ENCODE measurements at regions not wholly inside any gene's neighbourhood (a gene's known extent, or its start where the extent isn't known, plus 50 kb on each side); places are given as distances from the start of the nearest gene placed in this dataset.
A peak's percentile ranks its signal among the peaks of the same experiment; 100 is the strongest.

DNA sequence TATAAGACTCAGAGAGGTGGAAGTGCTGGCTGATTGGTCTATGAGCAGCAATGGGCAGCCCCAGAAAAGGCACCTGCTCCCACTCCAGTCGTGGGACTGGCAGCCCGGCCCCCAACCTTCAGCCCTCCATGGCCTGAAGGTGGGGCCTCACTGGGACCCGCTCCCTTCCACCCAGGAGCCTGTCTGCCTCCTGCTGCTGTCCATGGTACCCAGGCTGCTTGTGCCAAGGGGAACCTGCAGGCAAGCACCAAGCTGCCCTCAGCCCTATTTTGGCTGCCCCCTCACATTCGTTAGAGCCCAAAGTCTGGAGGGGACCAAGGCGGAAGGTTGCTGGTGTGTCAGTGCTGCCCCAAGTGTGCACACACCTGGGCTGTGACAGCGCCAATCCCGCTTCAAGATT lies 2304.9 kb downstream of the PCDH9 start:
- Histone ChIP-seq H3K4me1 (ENCODE audit: control insufficient read depth, insufficient read depth, low read length) (peaks cover 11% of the 10 kb centered on the region), H3K36me3 (ENCODE audit: insufficient read depth, low read length) (no peaks in the 10 kb centered on the region), H3K4me3 (ENCODE audit: low read length) (no peak overlapping the region), H3K4me2 (ENCODE audit: low read length) (no peak overlapping the region), H3K9me3 (replicated peaks; ENCODE audit: low read length) (no peaks in the 10 kb centered on the region), H3K27me3 (ENCODE audit: control insufficient read depth, insufficient read depth, low read length) (no peaks in the 10 kb centered on the region), H3K9ac (ENCODE audit: low read depth, low read length) (no peak overlapping the region)

- Histone ChIP-seq H3K9ac (ENCODE audit: low read depth, low read length) (no peak overlapping the region), H3K4me1 (ENCODE audit: control insufficient read depth, insufficient read depth, low read length) (peaks cover 9% of the 10 kb centered on the region), H3K36me3 (ENCODE audit: insufficient read depth, low read length) (no peaks in the 10 kb centered on the region), H3K4me2 (ENCODE audit: low read length) (no peak overlapping the region), H3K27me3 (ENCODE audit: control insufficient read depth, insufficient read depth, low read length) (no peaks in the 10 kb centered on the region), H3K9me3 (replicated peaks; ENCODE audit: low read length) (no peaks in the 10 kb centered on the region), H3K4me3 (ENCODE audit: low read length) (no peak overlapping the region)
These were observed 2305.7 kb downstream of the PCDH9 start for GRCh38 chr13:64924401-64924800.

- Histone ChIP-seq H3K4me2 (ENCODE audit: low read length) (no peak overlapping the region), H3K4me1 (ENCODE audit: control insufficient read depth, insufficient read depth, low read length) (no peaks in the 10 kb centered on the region), H3K4me3 (ENCODE audit: low read length) (no peak overlapping the region), H3K27me3 (ENCODE audit: control insufficient read depth, insufficient read depth, low read length) (no peaks in the 10 kb centered on the region), H3K9me3 (replicated peaks; ENCODE audit: low read length) (no peaks in the 10 kb centered on the region), H3K36me3 (ENCODE audit: insufficient read depth, low read length) (no peaks in the 10 kb centered on the region), H3K9ac (ENCODE audit: low read depth, low read length) (no peak overlapping the region)
These were observed 2312.6 kb downstream of the PCDH9 start for GRCh38 chr13:64917566-64917965.

DNA sequence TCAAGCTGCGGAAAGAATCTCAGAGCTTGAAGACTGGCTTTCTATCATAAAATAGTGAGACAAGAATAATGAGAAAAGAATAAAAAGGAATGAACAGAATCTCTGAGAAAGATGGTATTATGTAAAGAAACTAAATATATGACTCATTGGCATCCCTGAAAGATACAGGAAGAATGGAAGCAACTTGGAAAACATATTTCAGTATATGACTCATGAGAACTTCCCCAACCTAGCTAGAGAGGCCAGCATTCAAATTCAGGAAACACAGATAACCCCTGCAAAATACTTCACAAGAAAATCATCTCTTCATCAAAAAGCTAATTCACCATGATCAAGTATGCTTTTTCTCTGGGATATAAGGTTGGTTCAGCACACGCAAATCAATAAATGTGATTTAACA lies 2318.0 kb downstream of the PCDH9 start:
- peak overlapping the region; percentile 33 for H3K4me2 ChIP-seq (ENCODE audit: low read length)
- no peaks in the 10 kb centered on the region for H3K36me3 ChIP-seq (ENCODE audit: insufficient read depth, low read length)
- H3K27me3 ChIP-seq (ENCODE audit: control insufficient read depth, insufficient read depth, low read length), result no peaks in the 10 kb centered on the region
- peaks cover 10% of the 10 kb centered on the region for H3K4me1 ChIP-seq (ENCODE audit: control insufficient read depth, insufficient read depth, low read length)
- no peak overlapping the region for H3K9ac ChIP-seq (ENCODE audit: low read depth, low read length)
- H3K9me3 ChIP-seq (replicated peaks; ENCODE audit: low read length), result no peaks in the 10 kb centered on the region
- no peak overlapping the region for H3K4me3 ChIP-seq (ENCODE audit: low read length)

DNA sequence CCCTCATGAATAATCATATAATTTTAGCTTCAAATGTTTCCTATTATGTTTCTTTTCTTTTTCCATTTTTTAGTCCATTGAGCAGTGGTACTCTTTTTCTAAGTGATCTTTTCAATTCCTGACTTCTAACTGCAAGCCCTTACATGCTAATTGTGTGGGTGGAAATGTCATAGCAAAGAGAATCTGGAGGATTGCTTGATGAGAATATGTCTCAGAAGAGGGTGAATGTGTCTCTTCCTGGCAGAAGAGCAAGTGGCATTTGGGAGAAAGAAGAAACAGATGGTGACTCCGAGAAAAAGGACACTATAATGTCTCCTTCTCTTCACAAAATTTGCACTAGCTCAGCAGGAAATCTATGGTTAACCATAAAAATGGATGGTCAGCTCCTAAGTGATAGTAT lies 2320.0 kb downstream of the PCDH9 start:
- Histone ChIP-seq H3K4me3 (ENCODE audit: low read length) (no peak overlapping the region), H3K9ac (ENCODE audit: low read depth, low read length) (no peak overlapping the region)

GRCh38 chr13:64909184-64909583 lies 2321.0 kb downstream of the PCDH9 start:
- Histone ChIP-seq H3K4me1 (ENCODE audit: control insufficient read depth, insufficient read depth, low read length) (peaks cover 10% of the 10 kb centered on the region), H3K27me3 (ENCODE audit: control insufficient read depth, insufficient read depth, low read length) (no peaks in the 10 kb centered on the region), H3K4me3 (ENCODE audit: low read length) (no peak overlapping the region), H3K9me3 (replicated peaks; ENCODE audit: low read length) (no peaks in the 10 kb centered on the region), H3K9ac (ENCODE audit: low read depth, low read length) (no peak overlapping the region), H3K36me3 (ENCODE audit: insufficient read depth, low read length) (no peaks in the 10 kb centered on the region), H3K4me2 (ENCODE audit: low read length) (no peak overlapping the region)

More for the DNA sequence above, 2320.0 kb downstream of the PCDH9 start:
- Histone ChIP-seq H3K9me3 (replicated peaks; ENCODE audit: low read length) (no peaks in the 10 kb centered on the region), H3K36me3 (ENCODE audit: insufficient read depth, low read length) (no peaks in the 10 kb centered on the region), H3K27me3 (ENCODE audit: control insufficient read depth, insufficient read depth, low read length) (no peaks in the 10 kb centered on the region), H3K4me2 (ENCODE audit: low read length) (no peak overlapping the region), H3K4me1 (ENCODE audit: control insufficient read depth, insufficient read depth, low read length) (peaks cover 10% of the 10 kb centered on the region)

GRCh38 chr13:64900039-64900438 lies 2330.1 kb downstream of the PCDH9 start:
- H3K4me3 ChIP-seq (ENCODE audit: low read length), result no peak overlapping the region
- no peak overlapping the region for H3K9ac ChIP-seq (ENCODE audit: low read depth, low read length)
- H3K27me3 ChIP-seq (ENCODE audit: control insufficient read depth, insufficient read depth, low read length), result no peaks in the 10 kb centered on the region
- no peaks in the 10 kb centered on the region for H3K9me3 ChIP-seq (replicated peaks; ENCODE audit: low read length)
- H3K4me1 ChIP-seq (ENCODE audit: control insufficient read depth, insufficient read depth, low read length), result no peaks in the 10 kb centered on the region
- H3K36me3 ChIP-seq (ENCODE audit: insufficient read depth, low read length), result no peaks in the 10 kb centered on the region
- H3K4me2 ChIP-seq (ENCODE audit: low read length), result no peak overlapping the region

DNA sequence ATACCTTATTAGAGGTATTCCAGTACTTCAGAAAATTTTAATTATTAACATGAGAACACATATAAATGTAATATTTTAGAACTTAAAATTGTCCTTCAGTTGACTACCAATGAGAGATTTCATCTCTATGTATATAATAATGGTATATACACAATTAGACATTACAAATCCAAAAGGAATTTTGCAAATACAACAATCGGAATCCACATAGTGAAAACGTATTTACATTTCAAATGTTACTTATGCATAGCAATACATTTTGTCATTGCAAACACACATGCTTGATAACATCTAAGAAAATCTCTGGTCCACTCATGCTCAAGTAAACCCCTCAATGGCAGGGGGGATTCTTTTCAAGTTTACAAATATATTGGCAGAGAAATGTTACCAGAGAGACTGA lies 2345.2 kb downstream of the PCDH9 start:
- H3K36me3 ChIP-seq (ENCODE audit: insufficient read depth, low read length), result no peaks in the 10 kb centered on the region
- H3K9ac ChIP-seq (ENCODE audit: low read depth, low read length), result no peak overlapping the region

GRCh38 chr13:64877176-64877575 lies 2353.0 kb downstream of the PCDH9 start:
- no peaks in the 10 kb centered on the region for H3K4me1 ChIP-seq (ENCODE audit: control insufficient read depth, insufficient read depth, low read length)

More for the DNA sequence above, 2345.2 kb downstream of the PCDH9 start:
- Histone ChIP-seq H3K27me3 (ENCODE audit: control insufficient read depth, insufficient read depth, low read length) (no peaks in the 10 kb centered on the region), H3K4me1 (ENCODE audit: control insufficient read depth, insufficient read depth, low read length) (no peaks in the 10 kb centered on the region), H3K9me3 (replicated peaks; ENCODE audit: low read length) (no peaks in the 10 kb centered on the region), H3K4me3 (ENCODE audit: low read length) (no peak overlapping the region), H3K4me2 (ENCODE audit: low read length) (no peak overlapping the region)

DNA sequence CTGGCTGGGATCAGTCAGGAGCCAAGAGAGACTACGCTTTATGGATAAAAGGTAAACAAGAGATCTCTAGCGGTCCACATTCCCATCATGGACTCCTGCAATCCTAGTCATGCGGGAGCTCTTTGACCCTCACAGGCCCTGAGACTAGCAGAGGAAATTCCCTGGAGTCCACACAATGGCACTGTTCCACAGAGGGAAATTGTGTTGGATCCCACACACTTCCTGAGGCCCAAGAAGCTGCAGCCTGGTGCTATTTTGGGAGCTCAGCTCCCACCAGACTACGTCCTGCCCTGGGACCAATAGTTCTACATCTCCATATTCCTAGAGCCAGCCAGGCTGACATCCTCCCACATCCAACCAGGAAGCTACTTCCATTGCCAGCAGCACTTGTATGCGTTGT lies 2358.4 kb downstream of the PCDH9 start:
- Histone ChIP-seq H3K4me2 (ENCODE audit: low read length) (no peak overlapping the region), H3K27me3 (ENCODE audit: control insufficient read depth, insufficient read depth, low read length) (no peaks in the 10 kb centered on the region), H3K4me1 (ENCODE audit: control insufficient read depth, insufficient read depth, low read length) (no peaks in the 10 kb centered on the region), H3K9me3 (replicated peaks; ENCODE audit: low read length) (no peaks in the 10 kb centered on the region), H3K36me3 (ENCODE audit: insufficient read depth, low read length) (no peaks in the 10 kb centered on the region), H3K9ac (ENCODE audit: low read depth, low read length) (no peak overlapping the region), H3K4me3 (ENCODE audit: low read length) (no peak overlapping the region)

More at GRCh38 chr13:64877176-64877575, 2353.0 kb downstream of the PCDH9 start:
- no peak overlapping the region for H3K4me3 ChIP-seq (ENCODE audit: low read length)
- no peaks in the 10 kb centered on the region for H3K36me3 ChIP-seq (ENCODE audit: insufficient read depth, low read length)
- H3K27me3 ChIP-seq (ENCODE audit: control insufficient read depth, insufficient read depth, low read length), result no peaks in the 10 kb centered on the region
- H3K4me2 ChIP-seq (ENCODE audit: low read length), result no peak overlapping the region
- H3K9me3 ChIP-seq (replicated peaks; ENCODE audit: low read length), result no peaks in the 10 kb centered on the region
- H3K9ac ChIP-seq (ENCODE audit: low read depth, low read length), result no peak overlapping the region

- Histone ChIP-seq H3K4me1 (ENCODE audit: control insufficient read depth, insufficient read depth, low read length) (no peaks in the 10 kb centered on the region), H3K9me3 (replicated peaks; ENCODE audit: low read length) (no peaks in the 10 kb centered on the region), H3K4me2 (ENCODE audit: low read length) (no peak overlapping the region), H3K4me3 (ENCODE audit: low read length) (no peak overlapping the region), H3K9ac (ENCODE audit: low read depth, low read length) (no peak overlapping the region), H3K36me3 (ENCODE audit: insufficient read depth, low read length) (no peaks in the 10 kb centered on the region), H3K27me3 (ENCODE audit: control insufficient read depth, insufficient read depth, low read length) (no peaks in the 10 kb centered on the region)
These were observed 2360.6 kb downstream of the PCDH9 start for GRCh38 chr13:64869539-64869938.

GRCh38 chr13:64867856-64868255 lies 2362.3 kb downstream of the PCDH9 start:
- Histone ChIP-seq H3K4me1 (ENCODE audit: control insufficient read depth, insufficient read depth, low read length) (no peaks in the 10 kb centered on the region), H3K27me3 (ENCODE audit: control insufficient read depth, insufficient read depth, low read length) (no peaks in the 10 kb centered on the region), H3K9me3 (replicated peaks; ENCODE audit: low read length) (no peaks in the 10 kb centered on the region), H3K36me3 (ENCODE audit: insufficient read depth, low read length) (no peaks in the 10 kb centered on the region), H3K4me3 (ENCODE audit: low read length) (no peak overlapping the region), H3K4me2 (ENCODE audit: low read length) (no peak overlapping the region), H3K9ac (ENCODE audit: low read depth, low read length) (no peak overlapping the region)

Data from skeletal muscle satellite cell (primary cell).